Ishikawa (cell line): ENCODE measurements at regions not wholly inside any gene's neighbourhood (a gene's known extent, or its start where the extent isn't known, plus 50 kb on each side); places are given as distances from the start of the nearest gene placed in this dataset.

ENCODE experiments used
- EP300 ChIP-seq: IDR thresholded peaks from 2 replicates; pipeline ENCODE4 v1.6.1; 2012; ENCODE audit warnings: borderline replicate concordance
- FOXM1 ChIP-seq: IDR thresholded peaks from 2 replicates; pipeline ENCODE4 v1.6.1; 2012; ENCODE audit warnings: low read depth, borderline replicate concordance
- RAD21 ChIP-seq: IDR thresholded peaks from 2 replicates; pipeline ENCODE4 v1.6.1; 2012; ENCODE audit warnings: low read depth
- YY1 ChIP-seq: IDR thresholded peaks from 2 replicates; pipeline ENCODE4 v1.6.1; 2012; ENCODE audit warnings: low read depth
- ZBTB7A ChIP-seq: IDR thresholded peaks from 2 replicates; pipeline ENCODE4 v1.6.1; 2012; ENCODE audit warnings: low read depth

DNA sequence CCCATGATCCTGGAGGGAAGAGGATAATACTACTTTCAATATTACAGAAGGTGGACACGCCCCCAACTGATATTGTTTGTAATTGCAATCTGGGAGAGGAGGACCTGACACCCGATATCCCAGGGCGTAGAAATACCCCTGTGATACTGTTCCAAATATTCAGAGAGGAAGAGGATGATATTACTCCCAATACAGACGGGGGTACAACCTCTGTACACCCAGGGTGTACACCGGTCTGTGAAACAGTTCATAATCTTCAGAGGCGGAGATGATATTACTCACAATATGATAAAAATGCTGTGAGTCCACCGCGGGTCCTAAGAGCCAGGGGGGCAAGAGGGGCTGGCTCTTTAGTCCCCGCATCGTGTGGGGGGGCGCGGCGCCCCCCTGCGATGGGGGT, 57.2 kb upstream of the ALDH3B2 start:
- TF ChIP-seq FOXM1: no peak
- TF ChIP-seq RAD21: no peak
- no peak for TF ChIP-seq YY1
- no peak for TF ChIP-seq EP300
- no peak for TF ChIP-seq ZBTB7A
